GM23338 (cell line): ENCODE measurements at regions not wholly inside any gene's neighbourhood (a gene's known extent, or its start where the extent isn't known, plus 50 kb on each side); places are given as distances from the start of the nearest gene placed in this dataset.

ENCODE experiments used
- ETS1 ChIP-seq: IDR thresholded peaks from 2 replicates; pipeline ENCODE4 v1.6.1; 2016; ENCODE audit warnings: antibody characterized with exemption
- EZH2 ChIP-seq: fragments of 200-600 bp; sonication (generic); IDR thresholded peaks from one replicate; pipeline ENCODE4 v1.8.0; 2017; ENCODE audit warnings: antibody characterized with exemption, mild to moderate bottlenecking, low read depth; ENCODE audit not compliant: unreplicated experiment
- JUNB ChIP-seq: IDR thresholded peaks from one replicate; pipeline ENCODE4 v1.6.1; 2016; ENCODE audit warnings: antibody characterized with exemption; ENCODE audit not compliant: unreplicated experiment
- NANOG ChIP-seq: IDR thresholded peaks from 2 replicates; pipeline ENCODE4 v1.6.1; 2016; ENCODE audit warnings: antibody characterized with exemption, borderline replicate concordance
- STAT1 ChIP-seq: IDR thresholded peaks from one replicate; pipeline ENCODE4 v1.6.1; 2016; ENCODE audit warnings: antibody characterized with exemption; ENCODE audit not compliant: unreplicated experiment
- ZNF114 ChIP-seq: fragments of 250-450 bp; sonication (Bioruptor Pico); IDR thresholded peaks from 2 replicates; pipeline ENCODE4 v1.5.0; 2020; ENCODE audit warnings: mild to moderate bottlenecking, moderate library complexity
- ZNF331 ChIP-seq: fragments of 250-450 bp; sonication (Bioruptor Pico); IDR thresholded peaks from 2 replicates; pipeline ENCODE4 v1.5.0; 2020; ENCODE audit warnings: low read depth, mild to moderate bottlenecking, moderate library complexity
- ZNF462 ChIP-seq: fragments of 250-450 bp; sonication (Bioruptor Pico); IDR thresholded peaks from 2 replicates; pipeline ENCODE4 v1.5.0; 2020; ENCODE audit warnings: mild to moderate bottlenecking, moderate library complexity
- TF ChIP-seq, protein P1 (sequence below), 2 experiments: fragments of 200-600 bp in 1 of 2; sonication (generic) in 1 of 2; conservative IDR thresholded peaks; 2 replicates each; pipeline versions ENCODE4 v1.5.1 to v1.6.1; 2016 to 2017; ENCODE audit warnings: antibody characterized with exemption in 2 of 2, low read depth in 2 of 2, mild to moderate bottlenecking in 2 of 2, moderate library complexity in 1 of 2

GRCh38 chr1:67624680-67625079 lies 60.3 kb upstream of the GADD45A start (continued):
- TF ChIP-seq ZNF462 (CRISPR knock-in tag) (no peak), STAT1 (no peak), ZNF331 (CRISPR knock-in tag) (no peak), ETS1 (no peak), EZH2 (no peak), NANOG (no peak), JUNB (no peak), ZNF114 (no peak)
- TF ChIP-seq, protein P1, sequence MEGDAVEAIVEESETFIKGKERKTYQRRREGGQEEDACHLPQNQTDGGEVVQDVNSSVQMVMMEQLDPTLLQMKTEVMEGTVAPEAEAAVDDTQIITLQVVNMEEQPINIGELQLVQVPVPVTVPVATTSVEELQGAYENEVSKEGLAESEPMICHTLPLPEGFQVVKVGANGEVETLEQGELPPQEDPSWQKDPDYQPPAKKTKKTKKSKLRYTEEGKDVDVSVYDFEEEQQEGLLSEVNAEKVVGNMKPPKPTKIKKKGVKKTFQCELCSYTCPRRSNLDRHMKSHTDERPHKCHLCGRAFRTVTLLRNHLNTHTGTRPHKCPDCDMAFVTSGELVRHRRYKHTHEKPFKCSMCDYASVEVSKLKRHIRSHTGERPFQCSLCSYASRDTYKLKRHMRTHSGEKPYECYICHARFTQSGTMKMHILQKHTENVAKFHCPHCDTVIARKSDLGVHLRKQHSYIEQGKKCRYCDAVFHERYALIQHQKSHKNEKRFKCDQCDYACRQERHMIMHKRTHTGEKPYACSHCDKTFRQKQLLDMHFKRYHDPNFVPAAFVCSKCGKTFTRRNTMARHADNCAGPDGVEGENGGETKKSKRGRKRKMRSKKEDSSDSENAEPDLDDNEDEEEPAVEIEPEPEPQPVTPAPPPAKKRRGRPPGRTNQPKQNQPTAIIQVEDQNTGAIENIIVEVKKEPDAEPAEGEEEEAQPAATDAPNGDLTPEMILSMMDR (conservative IDR thresholded peaks at IDR 0.05; ENCODE audit: low read depth in 2 of 2): no peak
